Urinary bladder (tissue), 3 donors: ENCODE measurements at regions not wholly inside any gene's neighbourhood (a gene's known extent, or its start where the extent isn't known, plus 50 kb on each side); places are given as distances from the start of the nearest gene placed in this dataset.
"Not testable (repeated sequence)": the region's sequence is repeated elsewhere in the genome, so short reads cannot be mapped to it uniquely, and the experiment has no call there.

Experiments used
- DNase-seq: peaks from one replicate; pipeline ENCODE4 v3.0.0-alpha.2; 2015; ENCODE audit errors: extremely low spot score
- H3K27ac ChIP-seq: one replicate; pipeline ENCODE4 v1.5.1; 2013; ENCODE audit warnings: low read depth, mild to moderate bottlenecking, moderate library complexity
- H3K36me3 ChIP-seq: one replicate; pipeline ENCODE4 v1.6.1; 2013; ENCODE audit warnings: mild to moderate bottlenecking, moderate library complexity; ENCODE audit not compliant: insufficient read depth
- H3K4me1 ChIP-seq: one replicate; pipeline ENCODE4 v1.6.1; 2013; ENCODE audit warnings: mild to moderate bottlenecking, moderate library complexity; ENCODE audit not compliant: insufficient read depth
- H3K4me3 ChIP-seq: one replicate; pipeline ENCODE4 v1.5.1; 2013; ENCODE audit warnings: low read depth, low read length
- WGBS: extraction: QIAGEN DNeasy Blood & Tissue Kit; methylation state at CpG from one replicate; pipeline ENCODE4 v1.1.7; 2013; 5-methylcytosine and 5-hydroxymethylcytosine counted together
- donor health status: healthy with polysubstance abuse.
- donor health status: healthy.

GRCh38 chr6:21922086-21922485, 328.5 kb downstream of the SOX4 start:
- H3K4me3 ChIP-seq, result no peak overlapping the region
- no peak overlapping the region for H3K27ac ChIP-seq
- peaks cover 2% of the 10 kb centered on the region for H3K4me1 ChIP-seq
- WGBS, result 71% methylated on average over 2 of the region's 2 CpGs
- H3K36me3 ChIP-seq, result no peaks in the 10 kb centered on the region
- DNase-seq, result no peak

DNA sequence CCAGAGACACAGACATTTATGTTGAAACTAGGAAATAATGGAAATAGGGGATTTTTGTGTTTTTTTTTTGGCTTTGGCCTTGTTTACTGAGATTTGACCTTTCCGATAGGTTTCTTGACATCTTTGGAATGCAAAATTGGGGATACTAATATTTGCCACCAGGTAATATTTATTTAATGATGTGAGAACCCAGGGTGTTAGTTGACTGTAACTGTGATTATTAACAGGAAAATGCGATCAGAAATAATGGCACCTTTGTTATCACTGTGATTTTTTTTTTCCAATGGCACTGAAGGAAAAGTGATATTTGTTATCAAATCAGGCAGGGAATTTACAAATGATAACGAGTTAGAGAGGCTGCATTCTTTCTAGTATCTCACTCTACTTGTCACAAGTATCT, 330.5 kb downstream of the SOX4 start:
- H3K36me3 ChIP-seq, result no peaks in the 10 kb centered on the region
- WGBS, result 86% methylated on average over 3 of the region's 3 CpGs
- H3K4me3 ChIP-seq, result no peak overlapping the region
- H3K27ac ChIP-seq, result no peak overlapping the region
- DNase-seq, result no peak
- no peaks in the 10 kb centered on the region for H3K4me1 ChIP-seq

DNA sequence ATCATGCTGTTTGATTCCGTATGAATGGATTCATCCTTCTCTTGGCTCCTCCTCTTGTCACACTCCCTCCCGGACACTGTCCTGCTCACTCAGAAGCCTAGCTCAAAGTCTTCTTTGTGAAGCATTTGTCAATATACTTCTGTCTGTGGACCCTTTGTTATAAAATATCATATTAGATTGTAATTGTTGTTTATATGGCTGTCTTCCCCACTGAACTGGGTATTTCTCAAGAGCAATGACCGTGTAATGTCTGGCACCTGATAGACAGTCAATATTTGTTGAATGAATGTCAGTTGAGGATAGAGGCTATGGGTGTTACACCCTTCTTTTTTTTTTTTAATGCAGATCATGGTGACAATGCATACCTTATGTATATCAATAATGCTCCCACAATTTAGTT, 335.3 kb downstream of the SOX4 start:
- 84% methylated on average over 3 of the region's 3 CpGs for WGBS
- no peaks in the 10 kb centered on the region for H3K36me3 ChIP-seq
- no peak overlapping the region for H3K4me3 ChIP-seq
- H3K4me1 ChIP-seq, result no peaks in the 10 kb centered on the region
- DNase-seq, result no peak
- H3K27ac ChIP-seq, result no peak overlapping the region

- Histone ChIP-seq H3K4me3 (no peak overlapping the region), H3K27ac (no peak overlapping the region), H3K4me1 (no peaks in the 10 kb centered on the region), H3K36me3 (no peaks in the 10 kb centered on the region)
- WGBS, result 93% methylated on average over 4 of the region's 4 CpGs
- DNase-seq, result no peak
Observed at GRCh38 chr6:21931641-21932335, 338.2 kb downstream of the SOX4 start.

DNA sequence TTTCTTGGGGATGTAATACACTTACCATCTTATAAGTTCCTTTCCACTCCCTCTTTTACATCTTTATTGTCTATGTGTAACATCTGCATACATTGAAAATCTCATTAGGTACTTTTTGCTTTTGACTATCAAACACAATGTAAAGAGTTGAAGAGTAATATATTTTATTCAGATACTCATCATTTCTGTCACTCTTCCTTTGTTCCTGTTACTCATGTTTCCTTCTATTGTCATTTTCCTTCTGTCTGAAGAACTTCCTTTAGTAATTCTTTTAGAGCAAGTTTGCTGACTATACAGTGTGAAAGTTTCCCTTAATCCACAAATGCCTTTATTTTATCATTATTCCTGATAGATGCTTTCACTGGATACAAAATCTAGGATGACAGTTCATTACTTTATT, 339.8 kb downstream of the SOX4 start:
- DNase-seq, result no peak
- no peaks in the 10 kb centered on the region for H3K36me3 ChIP-seq
- no peaks in the 10 kb centered on the region for H3K4me1 ChIP-seq
- no peak overlapping the region for H3K27ac ChIP-seq
- H3K4me3 ChIP-seq, result no peak overlapping the region

DNA sequence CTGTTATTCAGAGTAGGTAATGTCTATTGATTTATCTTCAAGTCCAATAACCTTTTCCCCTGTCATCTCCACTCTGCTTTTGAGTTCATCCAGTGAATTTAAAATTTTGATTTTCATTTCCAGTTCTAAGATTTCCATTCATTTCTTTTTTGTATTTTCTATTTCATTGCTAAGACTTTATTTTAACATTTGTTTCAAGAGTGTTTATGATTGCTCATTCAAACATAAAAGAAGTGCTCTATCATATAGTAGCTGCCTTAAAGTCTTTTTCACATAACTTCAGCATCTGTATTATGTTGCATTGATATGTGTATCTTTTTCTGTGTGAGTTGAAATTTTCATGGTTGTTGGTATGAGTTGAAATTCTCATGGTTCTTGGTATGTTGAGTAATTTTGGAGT, 341.6 kb downstream of the SOX4 start:
- Histone ChIP-seq H3K36me3 (no peaks in the 10 kb centered on the region), H3K4me3 (no peak overlapping the region), H3K27ac (no peak overlapping the region), H3K4me1 (no peaks in the 10 kb centered on the region)
- DNase-seq, result no peak

DNA sequence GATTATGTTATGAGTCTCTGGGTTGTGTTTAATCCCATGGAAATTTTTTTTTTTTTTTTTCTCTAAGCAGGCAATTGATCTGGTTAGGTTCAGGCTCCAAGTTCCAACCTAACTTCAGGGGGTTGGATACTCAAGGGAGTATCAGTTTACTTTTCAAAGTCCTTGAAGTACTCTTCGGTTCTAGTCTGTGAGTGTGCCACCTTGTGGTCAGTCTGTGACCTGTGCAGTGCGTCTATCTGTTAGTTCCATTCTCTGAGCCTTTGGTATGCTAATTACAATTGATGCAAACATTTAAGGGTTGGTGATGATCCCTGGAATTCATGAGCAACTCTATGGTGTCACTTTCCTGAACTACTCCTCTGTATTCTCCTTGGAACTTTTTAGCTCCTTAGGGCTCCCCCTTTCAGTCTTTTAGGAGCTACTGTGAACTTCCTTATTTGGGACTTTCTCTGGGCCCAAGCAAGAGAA, 342.0 kb downstream of the SOX4 start:
- WGBS, result 60% methylated on average over 2 of the region's 2 CpGs
- Histone ChIP-seq H3K27ac (no peak overlapping the region), H3K4me1 (no peaks in the 10 kb centered on the region), H3K4me3 (no peak overlapping the region), H3K36me3 (no peaks in the 10 kb centered on the region)
- no peak for DNase-seq

DNA sequence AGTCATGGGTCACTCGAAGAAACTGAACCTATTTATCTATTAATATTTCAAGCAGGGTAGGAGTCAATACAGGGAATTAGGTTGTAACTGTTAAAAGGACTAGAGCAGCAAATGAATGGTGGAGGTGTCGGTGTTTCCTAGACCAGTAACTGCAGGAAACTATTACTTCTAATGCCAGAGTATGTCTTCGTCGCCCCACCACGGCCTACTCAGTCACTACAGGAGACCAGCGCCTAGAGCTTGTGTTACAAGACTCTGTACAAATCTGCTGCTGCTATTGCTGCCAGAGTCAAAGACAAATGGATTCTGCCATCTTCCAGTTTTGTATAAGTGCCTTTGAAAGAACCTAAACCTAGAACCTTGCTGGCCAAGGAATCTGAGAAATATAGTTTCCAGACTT, 343.9 kb downstream of the SOX4 start:
- no peak for DNase-seq
- Histone ChIP-seq H3K36me3 (no peaks in the 10 kb centered on the region), H3K4me3 (no peak overlapping the region), H3K27ac (no peak overlapping the region), H3K4me1 (no peaks in the 10 kb centered on the region)
- 88% methylated on average over 6 of the region's 6 CpGs for WGBS

DNA sequence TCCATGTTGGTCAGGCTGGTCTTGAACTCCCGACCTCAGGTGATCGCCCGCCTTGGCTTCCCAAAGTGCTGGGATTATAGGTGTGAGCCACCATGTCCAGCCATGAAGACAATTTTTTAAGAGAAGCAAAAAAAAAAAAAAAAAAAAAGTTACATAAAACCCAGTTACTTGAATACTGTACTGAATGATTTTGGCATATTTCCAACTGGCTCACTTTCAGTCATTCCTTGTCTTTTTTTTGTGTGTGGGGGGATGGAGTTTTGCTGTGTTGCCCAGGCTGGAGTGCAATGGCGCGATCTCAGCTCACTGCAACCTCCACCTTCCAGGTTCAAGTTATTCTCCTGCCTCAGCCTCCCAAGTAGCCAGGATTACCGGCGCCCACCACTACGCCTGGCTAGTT, 345.5 kb downstream of the SOX4 start:
- H3K36me3 ChIP-seq, H3K4me3 ChIP-seq, H3K27ac ChIP-seq, DNase-seq, H3K4me1 ChIP-seq: not testable (repeated sequence)
- 96% methylated on average over 8 of the region's 8 CpGs for WGBS

GRCh38 chr6:21941926-21942325, 348.4 kb downstream of the SOX4 start:
- no peaks in the 10 kb centered on the region for H3K4me1 ChIP-seq
- H3K27ac ChIP-seq, result no peak overlapping the region
- 89% methylated on average over 1 of the region's 1 CpG for WGBS
- H3K4me3 ChIP-seq, result no peak overlapping the region
- H3K36me3 ChIP-seq, result no peaks in the 10 kb centered on the region
- no peak for DNase-seq

DNA sequence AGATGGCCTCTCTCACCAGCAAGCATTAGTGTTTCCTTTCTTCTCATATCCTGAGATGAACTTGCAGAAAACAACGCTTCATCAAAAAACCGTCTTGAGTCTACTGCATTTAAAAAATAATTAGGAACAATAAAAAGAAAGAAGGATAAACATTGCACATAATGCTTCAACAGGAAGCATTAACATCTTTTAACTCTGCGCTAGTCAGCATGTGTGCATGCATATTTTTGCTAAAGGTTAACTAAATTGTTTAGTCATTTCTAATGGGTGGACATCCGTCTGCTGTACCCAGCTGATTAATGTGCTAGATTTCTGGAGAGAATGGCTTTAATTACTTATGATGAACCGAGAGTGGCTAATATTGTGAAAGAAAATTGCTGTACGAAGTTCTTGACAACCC, 349.3 kb downstream of the SOX4 start:
- no peak overlapping the region for H3K27ac ChIP-seq

DNA sequence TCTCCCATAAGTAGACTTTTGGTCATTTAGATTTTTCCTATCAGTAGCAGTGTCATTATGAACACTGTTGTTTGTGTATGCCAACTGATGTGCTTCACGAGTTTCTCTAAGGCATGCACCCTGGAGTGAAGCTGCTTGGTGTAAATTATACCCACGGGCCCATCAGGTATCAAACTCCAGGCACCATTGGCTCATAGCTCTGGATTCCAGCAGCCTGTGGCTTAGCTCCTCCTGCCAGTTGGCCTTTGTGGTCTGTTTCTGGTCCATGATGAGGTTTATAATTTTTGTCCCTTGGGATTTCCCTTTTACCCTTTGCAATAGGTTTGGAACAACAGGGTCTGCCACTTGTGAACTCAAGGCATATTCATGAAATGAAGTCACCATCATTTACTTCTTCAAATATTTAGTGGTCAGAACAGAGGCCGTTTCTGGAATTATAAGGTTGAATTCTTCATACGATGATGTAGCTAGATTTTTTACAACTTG, 350.5 kb downstream of the PRL start:
- Histone ChIP-seq H3K36me3 (no peaks in the 10 kb centered on the region), H3K4me1 (no peaks in the 10 kb centered on the region), H3K27ac (no peak overlapping the region), H3K4me3 (no peak overlapping the region)
- WGBS, result 59% methylated on average over 4 of the region's 4 CpGs
- no peak for DNase-seq

More for the DNA sequence above, 349.3 kb downstream of the SOX4 start:
- Histone ChIP-seq H3K36me3 (no peaks in the 10 kb centered on the region), H3K4me1 (no peaks in the 10 kb centered on the region), H3K4me3 (no peak overlapping the region)
- WGBS, result 45% methylated on average over 6 of the region's 6 CpGs
- no peak for DNase-seq

DNA sequence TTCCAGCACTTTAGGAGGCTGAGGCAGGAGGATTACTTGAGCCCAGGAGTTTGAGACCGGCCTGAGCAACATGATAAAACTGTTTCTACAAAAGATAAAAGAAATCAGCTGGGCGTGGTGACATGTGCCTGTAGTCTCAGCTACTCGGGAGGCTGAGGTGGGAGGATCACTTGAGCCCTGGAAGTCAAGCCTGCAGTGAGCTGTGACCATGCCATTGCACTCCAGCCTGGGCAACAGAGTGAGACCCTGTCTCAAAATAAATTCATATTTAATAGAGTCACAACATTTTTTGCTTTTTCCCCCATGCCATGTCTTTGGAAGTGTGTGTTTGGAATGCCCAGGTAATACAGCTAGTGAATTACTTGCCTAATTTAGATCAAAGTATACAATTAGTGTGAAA, 349.6 kb downstream of the PRL start:
- not testable (repeated sequence) for H3K27ac ChIP-seq, H3K4me3 ChIP-seq, DNase-seq, H3K36me3 ChIP-seq, H3K4me1 ChIP-seq
- WGBS, result 86% methylated on average over 3 of the region's 3 CpGs

GRCh38 chr6:21947731-21948386, 349.0 kb downstream of the PRL start:
- Histone ChIP-seq H3K4me1 (no peaks in the 10 kb centered on the region), H3K27ac (no peak overlapping the region), H3K36me3 (no peaks in the 10 kb centered on the region), H3K4me3 (no peak overlapping the region)
- 33% methylated on average over 6 of the region's 6 CpGs for WGBS
- DNase-seq, result no peak
